ENCODE measurements at regions not wholly inside any gene's neighbourhood (a gene's known extent, or its start where the extent isn't known, plus 50 kb on each side); places are given as distances from the start of the nearest gene placed in this dataset.

DNA sequence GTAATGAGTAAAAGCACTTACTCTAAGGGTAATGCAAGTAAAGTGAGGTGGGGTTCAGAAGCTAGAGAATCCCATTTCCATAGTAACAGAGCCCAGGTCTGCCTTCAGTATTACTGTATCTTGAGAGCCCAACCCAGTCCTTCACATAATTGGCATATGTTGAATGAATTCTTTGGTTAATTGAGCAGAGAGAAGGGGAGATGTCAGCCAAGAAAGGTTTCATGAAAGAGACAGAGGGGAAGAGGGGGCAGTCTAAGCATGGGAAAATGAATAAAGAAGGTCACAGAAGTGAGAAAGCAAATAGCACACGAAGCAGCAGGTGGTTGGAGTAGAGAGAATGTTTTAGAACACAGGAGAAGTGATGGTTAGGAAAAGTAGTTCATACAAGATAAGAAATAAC lies 371.1 kb downstream of the SEC23A start (continued):
- TF ChIP-seq, protein P1, sequence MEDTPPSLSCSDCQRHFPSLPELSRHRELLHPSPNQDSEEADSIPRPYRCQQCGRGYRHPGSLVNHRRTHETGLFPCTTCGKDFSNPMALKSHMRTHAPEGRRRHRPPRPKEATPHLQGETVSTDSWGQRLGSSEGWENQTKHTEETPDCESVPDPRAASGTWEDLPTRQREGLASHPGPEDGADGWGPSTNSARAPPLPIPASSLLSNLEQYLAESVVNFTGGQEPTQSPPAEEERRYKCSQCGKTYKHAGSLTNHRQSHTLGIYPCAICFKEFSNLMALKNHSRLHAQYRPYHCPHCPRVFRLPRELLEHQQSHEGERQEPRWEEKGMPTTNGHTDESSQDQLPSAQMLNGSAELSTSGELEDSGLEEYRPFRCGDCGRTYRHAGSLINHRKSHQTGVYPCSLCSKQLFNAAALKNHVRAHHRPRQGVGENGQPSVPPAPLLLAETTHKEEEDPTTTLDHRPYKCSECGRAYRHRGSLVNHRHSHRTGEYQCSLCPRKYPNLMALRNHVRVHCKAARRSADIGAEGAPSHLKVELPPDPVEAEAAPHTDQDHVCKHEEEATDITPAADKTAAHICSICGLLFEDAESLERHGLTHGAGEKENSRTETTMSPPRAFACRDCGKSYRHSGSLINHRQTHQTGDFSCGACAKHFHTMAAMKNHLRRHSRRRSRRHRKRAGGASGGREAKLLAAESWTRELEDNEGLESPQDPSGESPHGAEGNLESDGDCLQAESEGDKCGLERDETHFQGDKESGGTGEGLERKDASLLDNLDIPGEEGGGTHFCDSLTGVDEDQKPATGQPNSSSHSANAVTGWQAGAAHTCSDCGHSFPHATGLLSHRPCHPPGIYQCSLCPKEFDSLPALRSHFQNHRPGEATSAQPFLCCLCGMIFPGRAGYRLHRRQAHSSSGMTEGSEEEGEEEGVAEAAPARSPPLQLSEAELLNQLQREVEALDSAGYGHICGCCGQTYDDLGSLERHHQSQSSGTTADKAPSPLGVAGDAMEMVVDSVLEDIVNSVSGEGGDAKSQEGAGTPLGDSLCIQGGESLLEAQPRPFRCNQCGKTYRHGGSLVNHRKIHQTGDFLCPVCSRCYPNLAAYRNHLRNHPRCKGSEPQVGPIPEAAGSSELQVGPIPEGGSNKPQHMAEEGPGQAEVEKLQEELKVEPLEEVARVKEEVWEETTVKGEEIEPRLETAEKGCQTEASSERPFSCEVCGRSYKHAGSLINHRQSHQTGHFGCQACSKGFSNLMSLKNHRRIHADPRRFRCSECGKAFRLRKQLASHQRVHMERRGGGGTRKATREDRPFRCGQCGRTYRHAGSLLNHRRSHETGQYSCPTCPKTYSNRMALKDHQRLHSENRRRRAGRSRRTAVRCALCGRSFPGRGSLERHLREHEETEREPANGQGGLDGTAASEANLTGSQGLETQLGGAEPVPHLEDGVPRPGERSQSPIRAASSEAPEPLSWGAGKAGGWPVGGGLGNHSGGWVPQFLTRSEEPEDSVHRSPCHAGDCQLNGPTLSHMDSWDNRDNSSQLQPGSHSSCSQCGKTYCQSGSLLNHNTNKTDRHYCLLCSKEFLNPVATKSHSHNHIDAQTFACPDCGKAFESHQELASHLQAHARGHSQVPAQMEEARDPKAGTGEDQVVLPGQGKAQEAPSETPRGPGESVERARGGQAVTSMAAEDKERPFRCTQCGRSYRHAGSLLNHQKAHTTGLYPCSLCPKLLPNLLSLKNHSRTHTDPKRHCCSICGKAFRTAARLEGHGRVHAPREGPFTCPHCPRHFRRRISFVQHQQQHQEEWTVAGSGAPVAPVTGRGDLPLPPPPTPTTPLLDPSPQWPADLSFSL (CRISPR knock-in tag; IDR thresholded peaks at IDR 0.05), result no peak

DNA sequence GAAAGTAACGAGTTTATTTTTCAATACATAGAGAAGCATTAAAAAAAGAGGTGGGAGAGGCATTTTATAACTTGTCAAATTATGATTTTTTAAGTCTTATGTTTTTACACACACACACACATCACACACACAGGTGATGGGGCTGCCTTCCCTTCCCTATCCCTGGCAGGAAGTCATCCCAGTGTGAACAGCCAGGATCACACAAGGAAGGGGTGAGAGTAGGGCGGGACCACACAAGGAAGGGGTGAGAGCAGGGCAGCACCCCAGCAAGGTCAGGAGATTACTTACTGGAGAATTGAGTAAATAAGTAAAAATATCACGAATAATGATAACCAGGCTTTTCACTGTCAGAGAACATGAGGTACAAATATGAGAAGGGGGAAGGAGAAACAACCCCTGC lies 372.6 kb downstream of the SEC23A start:
- H3K4me1 ChIP-seq (ENCODE audit: insufficient read depth, low read length), result no peaks in the 10 kb centered on the region
- no peak overlapping the region for H2AFZ ChIP-seq (ENCODE audit: low read length)
- no peak overlapping the region for H3K9ac ChIP-seq (ENCODE audit: insufficient read depth, low read depth, low read length)
- no peaks in the 10 kb centered on the region for H3K9me3 ChIP-seq (ENCODE audit: low read length)
- H3K79me2 ChIP-seq (ENCODE audit: insufficient read depth, low read length), result no peaks in the 10 kb centered on the region
- ChIA-PET CTCF (ENCODE audit: low intra/inter-chr PET ratio, low total read pairs) (no interaction called here), POLR2A (no interaction called here)
- no peak for TF ChIP-seq SMARCE1 (IDR thresholded peaks at IDR 0.05; ENCODE audit: borderline replicate concordance)
- no peak for TF ChIP-seq ZBTB38 (CRISPR knock-in tag; IDR thresholded peaks at IDR 0.05)
- TF ChIP-seq ZNF343 (CRISPR knock-in tag; IDR thresholded peaks at IDR 0.05), result no peak
- TF ChIP-seq SCMH1 (CRISPR knock-in tag; IDR thresholded peaks at IDR 0.05; ENCODE audit: borderline replicate concordance), result no peak
- no peak for TF ChIP-seq ZKSCAN5 (CRISPR knock-in tag; IDR thresholded peaks at IDR 0.05)
- no peak for TF ChIP-seq RARA (CRISPR knock-in tag; IDR thresholded peaks at IDR 0.05)
- no peak for TF ChIP-seq ZNF383 (CRISPR knock-in tag; IDR thresholded peaks at IDR 0.05; ENCODE audit: borderline replicate concordance)
- TF ChIP-seq, protein P2, sequence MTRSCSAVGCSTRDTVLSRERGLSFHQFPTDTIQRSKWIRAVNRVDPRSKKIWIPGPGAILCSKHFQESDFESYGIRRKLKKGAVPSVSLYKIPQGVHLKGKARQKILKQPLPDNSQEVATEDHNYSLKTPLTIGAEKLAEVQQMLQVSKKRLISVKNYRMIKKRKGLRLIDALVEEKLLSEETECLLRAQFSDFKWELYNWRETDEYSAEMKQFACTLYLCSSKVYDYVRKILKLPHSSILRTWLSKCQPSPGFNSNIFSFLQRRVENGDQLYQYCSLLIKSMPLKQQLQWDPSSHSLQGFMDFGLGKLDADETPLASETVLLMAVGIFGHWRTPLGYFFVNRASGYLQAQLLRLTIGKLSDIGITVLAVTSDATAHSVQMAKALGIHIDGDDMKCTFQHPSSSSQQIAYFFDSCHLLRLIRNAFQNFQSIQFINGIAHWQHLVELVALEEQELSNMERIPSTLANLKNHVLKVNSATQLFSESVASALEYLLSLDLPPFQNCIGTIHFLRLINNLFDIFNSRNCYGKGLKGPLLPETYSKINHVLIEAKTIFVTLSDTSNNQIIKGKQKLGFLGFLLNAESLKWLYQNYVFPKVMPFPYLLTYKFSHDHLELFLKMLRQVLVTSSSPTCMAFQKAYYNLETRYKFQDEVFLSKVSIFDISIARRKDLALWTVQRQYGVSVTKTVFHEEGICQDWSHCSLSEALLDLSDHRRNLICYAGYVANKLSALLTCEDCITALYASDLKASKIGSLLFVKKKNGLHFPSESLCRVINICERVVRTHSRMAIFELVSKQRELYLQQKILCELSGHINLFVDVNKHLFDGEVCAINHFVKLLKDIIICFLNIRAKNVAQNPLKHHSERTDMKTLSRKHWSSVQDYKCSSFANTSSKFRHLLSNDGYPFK (CRISPR knock-in tag; IDR thresholded peaks at IDR 0.05; ENCODE audit: borderline replicate concordance), result no peak
- TF ChIP-seq ZNF234 (CRISPR knock-in tag; conservative IDR thresholded peaks at IDR 0.05), result no peak
- TF ChIP-seq ZNF563 (CRISPR knock-in tag; IDR thresholded peaks at IDR 0.05), result no peak
- intact Hi-C loops (cut with micrococcal nuclease; ENCODE audit: unreplicated experiment) (no loop called here), in situ Hi-C loops (cut with HindIII; ENCODE audit: extremely low pct_ligation_motif_present, low pct_unique_long_range_greater_than_20kb) (no loop called here)
- WGBS (ENCODE audit: low lambda C conversion rate), result 1% methylated on average over 3 of the region's 3 CpGs
- no peak overlapping the region for H3K4me3 ChIP-seq (replicated peaks in 1 of 3; ENCODE audit: insufficient read depth in 1 of 3, low read depth in 2 of 3, low read length in 3 of 3)
- ATAC-seq (no peak), FAIRE-seq (no peak), DNase-seq (ENCODE audit: low spot score) (no peak)
- H3K27me3 ChIP-seq (ENCODE audit: control insufficient read depth in 1 of 2, insufficient read depth in 2 of 2, low read length in 2 of 2), result no peaks in the 10 kb centered on the region
- no peak overlapping the region for H3K27ac ChIP-seq (ENCODE audit: extremely low read length, insufficient read depth, low read length)
- BruUV-seq (replicated peaks), result no TSS peak
- H4K20me1 ChIP-seq (ENCODE audit: insufficient read depth, low read length), result no peaks in the 10 kb centered on the region
- H3K36me3 ChIP-seq (replicated peaks in 1 of 2; ENCODE audit: control insufficient read depth in 1 of 2, insufficient read depth in 2 of 2, low read length in 2 of 2), result no peaks in the 10 kb centered on the region
- H3K4me2 ChIP-seq (ENCODE audit: low read depth, low read length), result no peak overlapping the region

Data from HepG2 (cell line).